ENCODE measurements at regions not wholly inside any gene's neighbourhood (a gene's known extent, or its start where the extent isn't known, plus 50 kb on each side); places are given as distances from the start of the nearest gene placed in this dataset.
"Not testable (repeated sequence)": the region's sequence is repeated elsewhere in the genome, so short reads cannot be mapped to it uniquely, and the experiment has no call there.

GRCh38 chr4:79266136-79266535, 59.7 kb downstream of the NAA11 start:
- no peak for DNase-seq (ENCODE audit: low read depth)

GRCh38 chr4:79259242-79259641, 66.6 kb downstream of the NAA11 start:
- DNase-seq (ENCODE audit: low read depth), result no peak

GRCh38 chr4:79258614-79259176, 67.2 kb downstream of the NAA11 start:
- DNase-seq (ENCODE audit: low read depth), result no peak

GRCh38 chr4:79257953-79258613, 67.8 kb downstream of the NAA11 start:
- DNase-seq (ENCODE audit: low read depth), result no peak

- no peak for DNase-seq (ENCODE audit: low read depth)
Measured at GRCh38 chr4:79255793-79256192, 70.1 kb downstream of the NAA11 start.

- DNase-seq (ENCODE audit: low read depth), result no peak
Measured at GRCh38 chr4:79253924-79254323, 71.9 kb downstream of the NAA11 start.

- DNase-seq (ENCODE audit: low read depth), result no peak
Measured at GRCh38 chr4:79253168-79253567, 72.7 kb downstream of the NAA11 start.

- no peak for DNase-seq (ENCODE audit: low read depth)
Measured at GRCh38 chr4:79250887-79251286, 75.0 kb downstream of the NAA11 start.

- no peak for DNase-seq (ENCODE audit: low read depth)
Measured at GRCh38 chr4:79249881-79250503, 75.9 kb downstream of the NAA11 start.

- DNase-seq (ENCODE audit: low read depth), result no peak
Measured at GRCh38 chr4:79248610-79249009, 77.3 kb downstream of the NAA11 start.

GRCh38 chr4:79247695-79248394, 78.0 kb downstream of the NAA11 start:
- DNase-seq (ENCODE audit: low read depth), result no peak

- not testable (repeated sequence) for DNase-seq (ENCODE audit: low read depth)
Measured at GRCh38 chr4:79245200-79245940, 80.5 kb downstream of the NAA11 start.

- DNase-seq (ENCODE audit: low read depth), result no peak
Measured at GRCh38 chr4:79241846-79242245, 84.0 kb downstream of the NAA11 start.

GRCh38 chr4:79237851-79238250, 88.0 kb downstream of the NAA11 start:
- DNase-seq (ENCODE audit: low read depth), result no peak

GRCh38 chr4:79236785-79237184, 89.1 kb downstream of the NAA11 start:
- no peak for DNase-seq (ENCODE audit: low read depth)

GRCh38 chr4:79235095-79235494, 90.8 kb downstream of the NAA11 start:
- no peak for DNase-seq (ENCODE audit: low read depth)

GRCh38 chr4:79233820-79234219, 92.0 kb downstream of the NAA11 start:
- no peak for DNase-seq (ENCODE audit: low read depth)

GRCh38 chr4:79232540-79232939, 93.3 kb downstream of the NAA11 start:
- peak; percentile 6 for DNase-seq (ENCODE audit: low read depth)

GRCh38 chr4:79227860-79228259, 98.0 kb downstream of the NAA11 start:
- peak; percentile 3 for DNase-seq (ENCODE audit: low read depth)

GRCh38 chr4:79225360-79225759, 100.5 kb downstream of the NAA11 start:
- no peak for DNase-seq (ENCODE audit: low read depth)

GRCh38 chr4:79224777-79225104, 101.1 kb downstream of the NAA11 start:
- no peak for DNase-seq (ENCODE audit: low read depth)

- DNase-seq (ENCODE audit: low read depth), result no peak
Measured at GRCh38 chr4:79223993-79224776, 101.7 kb downstream of the NAA11 start.
